ENCODE measurements at regions not wholly inside any gene's neighbourhood (a gene's known extent, or its start where the extent isn't known, plus 50 kb on each side); places are given as distances from the start of the nearest gene placed in this dataset.
"Not testable (repeated sequence)": the region's sequence is repeated elsewhere in the genome, so short reads cannot be mapped to it uniquely, and the experiment has no call there.

DNA sequence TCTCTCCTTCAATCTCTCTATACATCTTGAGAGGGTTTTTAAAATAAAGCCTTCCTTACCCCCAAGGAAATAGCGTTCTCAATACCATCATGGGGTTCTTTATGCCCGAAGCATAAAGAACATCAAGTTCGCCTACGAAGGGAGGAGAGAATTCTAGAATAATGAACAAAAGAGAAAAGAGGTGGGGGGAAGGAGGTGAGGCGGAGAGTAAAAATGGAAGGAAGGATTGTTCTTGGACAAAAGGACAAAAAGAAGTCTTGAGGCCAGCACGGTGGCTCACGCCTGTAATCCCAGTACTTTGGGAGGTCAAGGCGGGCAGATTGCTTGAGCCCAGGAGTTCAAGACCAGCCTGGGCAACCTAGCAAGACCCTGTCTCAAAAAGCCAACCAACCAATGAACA, 319.8 kb upstream of the NCKAP5 start:
- H3K36me3 Mint-ChIP-seq (ENCODE audit: low read depth) = no peaks in the 10 kb centered on the region
- H3K9me3 Mint-ChIP-seq = no peaks in the 10 kb centered on the region
- no peak overlapping the region for H3K4me3 Mint-ChIP-seq
- H3K4me1 Mint-ChIP-seq (ENCODE audit: low read depth) = no peaks in the 10 kb centered on the region
- H3K27me3 Mint-ChIP-seq = no peaks in the 10 kb centered on the region
- no peak overlapping the region for H3K27ac Mint-ChIP-seq

DNA sequence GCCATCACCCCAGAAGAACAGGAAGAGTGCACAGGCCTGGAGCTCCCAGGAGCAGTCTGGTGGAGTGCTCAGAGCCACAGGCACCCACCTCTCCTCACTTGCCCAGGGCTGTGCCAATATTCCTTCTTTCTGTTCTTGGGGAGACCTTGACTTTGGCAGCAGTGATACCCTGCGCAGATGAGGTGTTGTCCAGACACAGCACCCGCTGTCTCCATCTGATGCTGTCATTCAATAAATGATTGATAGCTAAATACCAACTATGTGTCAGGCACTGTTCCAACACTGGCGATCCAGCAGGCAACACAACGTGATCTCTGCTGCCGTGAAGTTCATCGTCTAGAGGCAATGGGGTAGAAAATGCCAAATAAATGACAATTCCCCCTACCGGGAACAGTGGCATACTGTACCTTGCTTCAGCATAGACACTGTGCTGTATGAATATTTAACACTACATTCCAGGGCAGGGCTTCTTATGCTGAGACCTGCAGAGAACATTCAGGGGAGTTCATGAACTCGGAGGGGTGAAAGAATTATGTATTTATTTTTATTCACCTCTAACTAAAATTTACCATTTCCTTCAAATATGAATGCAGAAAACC, 320.5 kb upstream of the NCKAP5 start:
- no peak overlapping the region for H3K4me3 Mint-ChIP-seq
- H3K27me3 Mint-ChIP-seq = no peaks in the 10 kb centered on the region
- no peaks in the 10 kb centered on the region for H3K4me1 Mint-ChIP-seq (ENCODE audit: low read depth)
- H3K27ac Mint-ChIP-seq = no peak overlapping the region
- H3K36me3 Mint-ChIP-seq (ENCODE audit: low read depth) = no peaks in the 10 kb centered on the region
- no peaks in the 10 kb centered on the region for H3K9me3 Mint-ChIP-seq

DNA sequence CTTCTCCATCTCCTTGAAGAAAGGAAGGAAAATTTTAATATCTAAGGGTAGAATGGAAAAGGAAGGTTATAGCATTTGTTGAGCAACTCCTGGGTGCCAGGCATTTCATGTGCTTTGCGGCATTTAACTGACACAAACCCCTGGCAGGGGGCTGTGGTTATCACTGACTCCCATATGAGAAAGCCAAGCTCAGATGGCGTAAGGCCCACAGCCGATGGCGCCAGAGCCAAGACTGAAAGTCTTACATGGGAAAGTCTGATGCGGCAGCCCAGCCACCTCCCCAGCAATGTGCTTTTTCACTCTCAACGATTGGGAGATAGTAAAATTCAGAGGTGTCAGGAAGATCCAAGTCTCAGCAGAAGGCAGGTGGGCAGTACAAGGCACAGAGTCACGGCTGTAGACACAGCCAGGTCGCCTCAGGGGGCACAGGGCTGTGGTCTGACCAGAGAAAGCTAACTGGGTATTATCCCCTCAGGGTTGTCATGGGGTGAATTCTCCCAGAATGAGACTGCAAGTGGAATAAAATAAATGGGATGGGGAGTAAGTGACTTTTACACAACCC, 324.2 kb upstream of the NCKAP5 start:
- Mint-ChIP-seq H3K27me3 (no peaks in the 10 kb centered on the region), H3K4me3 (no peak overlapping the region), H3K4me1 (ENCODE audit: low read depth) (peaks cover 3% of the 10 kb centered on the region), H3K9me3 (no peaks in the 10 kb centered on the region), H3K27ac (no peak overlapping the region), H3K36me3 (ENCODE audit: low read depth) (no peaks in the 10 kb centered on the region)

GRCh38 chr2:133894429-133894828, 326.2 kb upstream of the NCKAP5 start:
- H3K9me3 Mint-ChIP-seq = no peaks in the 10 kb centered on the region
- H3K4me3 Mint-ChIP-seq = no peak overlapping the region
- no peak overlapping the region for H3K27ac Mint-ChIP-seq
- H3K27me3 Mint-ChIP-seq = no peaks in the 10 kb centered on the region
- H3K4me1 Mint-ChIP-seq (ENCODE audit: low read depth) = peaks cover 3% of the 10 kb centered on the region
- H3K36me3 Mint-ChIP-seq (ENCODE audit: low read depth) = no peaks in the 10 kb centered on the region

GRCh38 chr2:133897838-133898237, 329.6 kb upstream of the NCKAP5 start:
- not testable (repeated sequence) for H3K27ac Mint-ChIP-seq; H3K4me3 Mint-ChIP-seq; H3K9me3 Mint-ChIP-seq; H3K36me3 Mint-ChIP-seq (ENCODE audit: low read depth); H3K4me1 Mint-ChIP-seq (ENCODE audit: low read depth)
- peaks cover 19% of the 10 kb centered on the region for H3K27me3 Mint-ChIP-seq

- no peak overlapping the region for H3K27ac Mint-ChIP-seq
- no peaks in the 10 kb centered on the region for H3K9me3 Mint-ChIP-seq
- H3K36me3 Mint-ChIP-seq (ENCODE audit: low read depth) = no peaks in the 10 kb centered on the region
- no peak overlapping the region for H3K4me3 Mint-ChIP-seq
- H3K4me1 Mint-ChIP-seq (ENCODE audit: low read depth) = no peaks in the 10 kb centered on the region
- H3K27me3 Mint-ChIP-seq = peaks cover 23% of the 10 kb centered on the region
Observed at GRCh38 chr2:133900909-133901308, 332.6 kb upstream of the NCKAP5 start.

GRCh38 chr2:133906396-133906795, 338.1 kb upstream of the NCKAP5 start:
- H3K9me3 Mint-ChIP-seq = peaks cover 10% of the 10 kb centered on the region
- no peak overlapping the region for H3K27ac Mint-ChIP-seq
- H3K4me1 Mint-ChIP-seq (ENCODE audit: low read depth) = no peaks in the 10 kb centered on the region
- no peaks in the 10 kb centered on the region for H3K36me3 Mint-ChIP-seq (ENCODE audit: low read depth)
- H3K27me3 Mint-ChIP-seq = peaks cover 26% of the 10 kb centered on the region
- H3K4me3 Mint-ChIP-seq = no peak overlapping the region

GRCh38 chr2:133906926-133907325, 338.7 kb upstream of the NCKAP5 start:
- H3K9me3 Mint-ChIP-seq = peaks cover 10% of the 10 kb centered on the region
- H3K27me3 Mint-ChIP-seq = peaks cover 23% of the 10 kb centered on the region
- H3K36me3 Mint-ChIP-seq (ENCODE audit: low read depth) = no peaks in the 10 kb centered on the region
- no peak overlapping the region for H3K4me3 Mint-ChIP-seq
- no peak overlapping the region for H3K27ac Mint-ChIP-seq
- H3K4me1 Mint-ChIP-seq (ENCODE audit: low read depth) = no peaks in the 10 kb centered on the region

- Mint-ChIP-seq H3K9me3 (peaks cover 10% of the 10 kb centered on the region), H3K27me3 (peaks cover 14% of the 10 kb centered on the region), H3K4me3 (no peak overlapping the region), H3K36me3 (ENCODE audit: low read depth) (no peaks in the 10 kb centered on the region), H3K27ac (no peak overlapping the region), H3K4me1 (ENCODE audit: low read depth) (no peaks in the 10 kb centered on the region)
Observed at GRCh38 chr2:133908171-133908570, 339.9 kb upstream of the NCKAP5 start.

DNA sequence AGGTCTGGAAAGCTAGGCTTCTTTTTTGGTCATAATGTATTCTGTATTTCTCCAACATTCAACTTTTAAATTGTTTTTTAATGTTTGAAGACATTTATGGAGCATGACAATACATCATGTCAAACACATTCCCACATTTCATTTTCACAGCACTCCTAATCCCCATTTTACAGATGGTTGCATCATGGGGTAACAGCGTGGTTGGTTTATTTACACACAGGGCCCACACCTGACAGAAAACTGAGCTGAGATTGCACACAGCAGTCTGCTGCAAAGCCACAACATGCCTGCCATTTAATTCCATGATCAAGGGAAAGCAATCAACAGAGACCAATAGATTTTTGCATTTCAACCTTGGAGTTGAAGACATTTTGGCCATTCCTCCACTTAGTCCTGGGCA, 335.7 kb upstream of the MGAT5 start:
- Mint-ChIP-seq H3K9me3 (no peaks in the 10 kb centered on the region), H3K4me3 (no peak overlapping the region), H3K27me3 (peaks cover 11% of the 10 kb centered on the region), H3K27ac (no peak overlapping the region), H3K4me1 (ENCODE audit: low read depth) (no peaks in the 10 kb centered on the region), H3K36me3 (ENCODE audit: low read depth) (no peaks in the 10 kb centered on the region)

DNA sequence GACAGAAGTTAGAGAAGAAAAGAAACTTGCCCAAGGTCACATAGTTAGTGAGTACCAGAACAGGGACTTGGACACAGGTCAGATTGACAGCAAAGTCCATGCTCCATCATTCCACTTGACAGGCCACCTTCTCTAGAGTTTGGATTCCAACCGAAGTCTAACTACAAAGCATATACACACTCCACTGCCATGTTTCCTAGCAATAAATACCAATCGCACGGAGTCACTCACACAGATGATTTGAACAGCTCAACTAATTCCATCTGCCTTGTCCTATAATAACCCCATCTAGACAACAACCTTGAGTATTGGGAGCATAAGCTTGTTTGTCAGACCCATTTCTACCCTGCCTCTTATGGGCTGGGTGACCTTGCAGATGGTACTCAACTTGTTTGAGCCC, 334.6 kb upstream of the MGAT5 start:
- Mint-ChIP-seq H3K4me1 (ENCODE audit: low read depth) (no peaks in the 10 kb centered on the region), H3K4me3 (no peak overlapping the region), H3K27ac (no peak overlapping the region)

GRCh38 chr2:133927894-133928293, 326.0 kb upstream of the MGAT5 start:
- peaks cover 23% of the 10 kb centered on the region for H3K27me3 Mint-ChIP-seq
- H3K27ac Mint-ChIP-seq = no peak overlapping the region
- no peak overlapping the region for H3K4me3 Mint-ChIP-seq
- no peaks in the 10 kb centered on the region for H3K36me3 Mint-ChIP-seq (ENCODE audit: low read depth)
- H3K4me1 Mint-ChIP-seq (ENCODE audit: low read depth) = no peaks in the 10 kb centered on the region
- H3K9me3 Mint-ChIP-seq = no peaks in the 10 kb centered on the region

More for the DNA sequence above, 334.6 kb upstream of the MGAT5 start:
- Mint-ChIP-seq H3K27me3 (peaks cover 17% of the 10 kb centered on the region), H3K9me3 (no peaks in the 10 kb centered on the region), H3K36me3 (ENCODE audit: low read depth) (no peaks in the 10 kb centered on the region)

DNA sequence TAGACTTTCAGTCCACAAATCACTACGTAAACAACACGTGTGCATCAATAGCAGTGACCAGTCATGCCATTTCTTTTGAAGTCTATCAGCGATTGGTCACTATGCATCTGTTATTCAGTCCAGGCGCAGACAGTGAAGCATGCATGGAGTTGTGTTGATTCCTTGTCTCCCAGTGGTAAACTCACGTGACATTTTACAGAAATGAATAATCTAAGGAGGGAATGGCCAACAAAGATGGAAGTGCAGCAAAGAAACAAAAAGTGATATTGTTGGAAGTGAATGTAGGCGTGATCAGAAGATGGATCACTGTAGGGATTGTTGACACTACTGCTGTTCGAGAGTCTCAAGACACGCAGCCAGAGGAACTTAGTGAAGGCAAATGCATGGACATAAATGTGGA, 317.8 kb upstream of the MGAT5 start:
- H3K36me3 Mint-ChIP-seq (ENCODE audit: low read depth) = no peaks in the 10 kb centered on the region
- no peaks in the 10 kb centered on the region for H3K4me1 Mint-ChIP-seq (ENCODE audit: low read depth)
- H3K9me3 Mint-ChIP-seq = no peaks in the 10 kb centered on the region
- no peak overlapping the region for H3K27ac Mint-ChIP-seq
- peaks cover 20% of the 10 kb centered on the region for H3K27me3 Mint-ChIP-seq
- H3K4me3 Mint-ChIP-seq = no peak overlapping the region

DNA sequence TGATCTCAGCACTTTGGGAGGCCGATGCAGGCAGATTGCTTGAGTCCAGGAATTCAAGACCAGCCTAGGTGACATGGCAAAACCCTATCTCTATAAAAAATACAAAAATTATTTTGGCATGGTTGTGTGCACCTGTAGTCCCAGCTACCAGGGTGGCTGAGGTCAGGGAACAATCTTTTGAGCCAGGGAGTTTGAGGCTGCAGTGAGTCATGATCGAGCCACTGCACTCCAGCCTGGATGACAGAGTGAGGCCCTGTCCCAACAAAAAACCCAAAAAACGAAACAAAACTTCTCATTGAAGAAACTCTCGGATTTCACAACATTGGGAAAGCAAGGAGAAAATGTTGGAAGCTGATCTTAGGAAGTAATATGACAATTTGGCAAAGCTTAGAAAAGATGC, 317.3 kb upstream of the MGAT5 start:
- Mint-ChIP-seq H3K27me3 (peaks cover 20% of the 10 kb centered on the region), H3K36me3 (ENCODE audit: low read depth) (no peaks in the 10 kb centered on the region), H3K4me1 (ENCODE audit: low read depth) (no peaks in the 10 kb centered on the region), H3K4me3 (no peak overlapping the region), H3K9me3 (no peaks in the 10 kb centered on the region), H3K27ac (no peak overlapping the region)

DNA sequence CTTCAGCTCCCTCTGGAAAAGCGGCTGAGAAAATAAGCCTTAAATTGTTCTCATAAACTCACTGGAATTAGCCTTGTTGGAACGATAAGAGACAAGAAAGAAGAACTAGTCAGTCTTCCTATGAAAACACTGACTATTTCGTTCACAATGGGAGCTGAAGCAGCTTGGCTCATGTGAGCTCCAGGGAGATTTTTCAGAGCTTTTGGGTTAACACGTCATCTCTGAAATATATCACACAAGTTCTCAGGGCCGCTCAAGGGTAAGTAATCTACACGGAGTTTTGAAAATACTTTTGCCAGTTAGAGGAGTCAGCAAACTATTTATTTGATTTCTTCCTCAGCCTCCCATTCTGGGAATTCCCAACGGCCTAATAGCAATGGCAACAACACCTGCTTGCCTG, 316.2 kb upstream of the MGAT5 start:
- peaks cover 20% of the 10 kb centered on the region for H3K27me3 Mint-ChIP-seq
- no peaks in the 10 kb centered on the region for H3K4me1 Mint-ChIP-seq (ENCODE audit: low read depth)
- no peak overlapping the region for H3K4me3 Mint-ChIP-seq
- H3K36me3 Mint-ChIP-seq (ENCODE audit: low read depth) = no peaks in the 10 kb centered on the region
- no peaks in the 10 kb centered on the region for H3K9me3 Mint-ChIP-seq
- no peak overlapping the region for H3K27ac Mint-ChIP-seq

DNA sequence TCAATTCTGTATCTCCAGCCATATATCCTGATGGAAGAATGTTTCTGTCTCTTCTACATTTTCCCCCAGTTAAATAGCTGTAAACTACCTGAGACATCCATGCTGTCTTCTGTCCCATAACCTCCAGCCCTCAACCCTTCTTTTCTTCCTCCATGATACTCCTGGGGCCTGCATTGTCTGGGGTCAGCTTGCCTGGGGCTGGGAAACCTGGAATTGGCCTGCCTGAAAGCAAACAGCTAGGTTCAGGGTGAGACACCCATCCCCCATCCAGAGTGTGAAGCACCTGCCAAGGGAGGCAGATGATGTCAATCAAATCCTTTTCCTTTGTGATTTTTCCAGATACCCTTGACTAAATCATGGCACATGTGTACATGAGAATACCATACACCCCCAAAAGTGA, 313.7 kb upstream of the MGAT5 start:
- no peaks in the 10 kb centered on the region for H3K36me3 Mint-ChIP-seq (ENCODE audit: low read depth)
- H3K27ac Mint-ChIP-seq = no peak overlapping the region
- H3K9me3 Mint-ChIP-seq = no peaks in the 10 kb centered on the region
- H3K4me1 Mint-ChIP-seq (ENCODE audit: low read depth) = no peaks in the 10 kb centered on the region
- peaks cover 18% of the 10 kb centered on the region for H3K27me3 Mint-ChIP-seq
- no peak overlapping the region for H3K4me3 Mint-ChIP-seq
